ENCODE measurements at regions not wholly inside any gene's neighbourhood (a gene's known extent, or its start where the extent isn't known, plus 50 kb on each side); places are given as distances from the start of the nearest gene placed in this dataset.

GRCh38 chr2:204223544-204223943 is 287.0 kb downstream of the ICOS start:
- no peak overlapping the region for H3K27ac Mint-ChIP-seq
- CTCF ChIA-PET, result interaction anchor here (0.7 to 0.8 kb wide), 2 partner anchors 46 to 101 kb away, joined by 3 read pairs; no protein-coding TSS in a partner anchor

GRCh38 chr2:204225671-204226073 is 289.1 kb downstream of the ICOS start:
- CTCF ChIA-PET, result no interaction called here
- POLR2A ChIA-PET, result no interaction called here
- peaks cover 71% of the 10 kb centered on the region for H3K27me3 Mint-ChIP-seq (ENCODE audit: low read depth)
- no peaks in the 10 kb centered on the region for H3K9me3 Mint-ChIP-seq
- no peak for TF ChIP-seq NFYB (CRISPR knock-in tag; conservative IDR thresholded peaks at IDR 0.05; ENCODE audit: low read depth)
- TF ChIP-seq CREB1 (CRISPR knock-in tag; IDR thresholded peaks at IDR 0.05), result no peak
- no peak for TF ChIP-seq ERG (CRISPR knock-in tag; IDR thresholded peaks at IDR 0.05)
- H3K27ac Mint-ChIP-seq, result no peak overlapping the region
- DNase-seq (ENCODE audit: low spot score) (no peak), ATAC-seq (no peak)
- peaks cover 18% of the 10 kb centered on the region for H3K4me1 Mint-ChIP-seq
- no peaks in the 10 kb centered on the region for H3K36me3 Mint-ChIP-seq
- H3K4me3 Mint-ChIP-seq, result no peak overlapping the region

More at GRCh38 chr2:204223544-204223943, 287.0 kb downstream of the ICOS start:
- Mint-ChIP-seq H3K9me3 (peaks cover 7% of the 10 kb centered on the region; the same call in 1 of the 2 replicates), H3K4me1 (peaks cover 14% of the 10 kb centered on the region), H3K27me3 (ENCODE audit: low read depth) (peaks cover 50% of the 10 kb centered on the region), H3K4me3 (no peak overlapping the region), H3K36me3 (peaks cover 2% of the 10 kb centered on the region; the same call in 1 of the 2 replicates)
- ATAC-seq (no peak), DNase-seq (ENCODE audit: low spot score) (no peak)
- POLR2A ChIA-PET, result no interaction called here
- TF ChIP-seq E2F1 (CRISPR knock-in tag; IDR thresholded peaks at IDR 0.05) (no peak), SP1 (CRISPR knock-in tag; conservative IDR thresholded peaks at IDR 0.05) (no peak), NFYB (CRISPR knock-in tag; conservative IDR thresholded peaks at IDR 0.05; ENCODE audit: low read depth) (no peak), NR1H2 (CRISPR knock-in tag; IDR thresholded peaks at IDR 0.05) (no peak), ZNF423 (CRISPR knock-in tag; IDR thresholded peaks at IDR 0.05) (no peak), FOXK1 (CRISPR knock-in tag; IDR thresholded peaks at IDR 0.05) (no peak), RELA (CRISPR knock-in tag; IDR thresholded peaks at IDR 0.05; ENCODE audit: borderline replicate concordance) (no peak), SMAD4 (CRISPR knock-in tag; IDR thresholded peaks at IDR 0.05) (no peak)

GRCh38 chr2:204226305-204226880 is 289.8 kb downstream of the ICOS start:
- Mint-ChIP-seq H3K27me3 (ENCODE audit: low read depth) (peaks cover 79% of the 10 kb centered on the region), H3K4me3 (no peak overlapping the region), H3K36me3 (no peaks in the 10 kb centered on the region), H3K27ac (no peak overlapping the region), H3K4me1 (peaks cover 18% of the 10 kb centered on the region), H3K9me3 (no peaks in the 10 kb centered on the region)
- ATAC-seq (no peak), DNase-seq (ENCODE audit: low spot score) (no peak)
- ChIA-PET CTCF (interaction anchor here (0.6 kb wide), 1 partner anchor 118 kb away, joined by 3 read pairs; no protein-coding TSS in a partner anchor), POLR2A (no interaction called here)
- TF ChIP-seq RELA (CRISPR knock-in tag; IDR thresholded peaks at IDR 0.05; ENCODE audit: borderline replicate concordance), result no peak
- TF ChIP-seq CREB1 (CRISPR knock-in tag; IDR thresholded peaks at IDR 0.05), result no peak
- no peak for TF ChIP-seq ZNF219 (CRISPR knock-in tag; IDR thresholded peaks at IDR 0.05; ENCODE audit: borderline replicate concordance)
- TF ChIP-seq KAT7 (CRISPR knock-in tag; IDR thresholded peaks at IDR 0.05; ENCODE audit: borderline replicate concordance), result no peak
- TF ChIP-seq ATF6 (CRISPR knock-in tag; IDR thresholded peaks at IDR 0.05), result no peak
- no peak for TF ChIP-seq ZNF121 (CRISPR knock-in tag; IDR thresholded peaks at IDR 0.05)
- TF ChIP-seq ATF3 (CRISPR knock-in tag; conservative IDR thresholded peaks at IDR 0.05), result no peak
- no peak for TF ChIP-seq ZMAT4 (CRISPR knock-in tag; IDR thresholded peaks at IDR 0.05)
- TF ChIP-seq ELF4 (CRISPR knock-in tag; IDR thresholded peaks at IDR 0.05; ENCODE audit: low read depth), result no peak
- TF ChIP-seq TEAD4 (CRISPR knock-in tag; IDR thresholded peaks at IDR 0.05), result no peak
- TF ChIP-seq CTCF (IDR thresholded peaks at IDR 0.05), result no peak
- TF ChIP-seq FOXJ3 (CRISPR knock-in tag; IDR thresholded peaks at IDR 0.05; ENCODE audit: borderline replicate concordance), result no peak
- no peak for TF ChIP-seq E2F4 (CRISPR knock-in tag; IDR thresholded peaks at IDR 0.05; ENCODE audit: borderline replicate concordance, low read depth)
- TF ChIP-seq ZSCAN18 (CRISPR knock-in tag; IDR thresholded peaks at IDR 0.05), result no peak
- TF ChIP-seq ETV6 (CRISPR knock-in tag; IDR thresholded peaks at IDR 0.05), result no peak
